CD8-positive, alpha-beta memory T cell (primary cell): ENCODE measurements at regions not wholly inside any gene's neighbourhood (a gene's known extent, or its start where the extent isn't known, plus 50 kb on each side); places are given as distances from the start of the nearest gene placed in this dataset.

Source experiments
- CTCF ChIA-PET: fragments of 350-600 bp; sonication (Branson Sonifier 250); formaldehyde crosslinking; loops from one replicate; lab custom pipeline; 2021; ENCODE audit warnings: antibody characterized with exemption; lab: Charles Lee
- POLR2A ChIA-PET: fragments of 350-600 bp; sonication (Branson Sonifier 250); formaldehyde crosslinking; loops from one replicate; lab custom pipeline; 2021; ENCODE audit warnings: antibody characterized with exemption; lab: Charles Lee
- DNase-seq, 5 donors: peaks; one replicate each; pipeline versions ENCODE4 v3.0.0 to v3.0.0-alpha.2; 2020 to 2022; ENCODE audit warnings: mixed read lengths in 1 of 5
- H3K27ac ChIP-seq: one replicate; pipeline ENCODE4 v1.7.0; 2013; ENCODE audit warnings: low read depth, mild to moderate bottlenecking, low read length, moderate library complexity
- H3K27me3 ChIP-seq: 2 replicates; pipeline ENCODE4 v1.7.0; 2013; ENCODE audit warnings: low read length, mild to moderate bottlenecking; ENCODE audit not compliant: insufficient read depth, poor library complexity, severe bottlenecking
- H3K36me3 ChIP-seq: 2 replicates; pipeline ENCODE4 v1.7.0; 2013; ENCODE audit warnings: mild to moderate bottlenecking, low read length, moderate library complexity; ENCODE audit not compliant: insufficient read depth
- H3K4me1 ChIP-seq: 2 replicates; pipeline ENCODE4 v1.7.0; 2013; ENCODE audit warnings: mild to moderate bottlenecking, low read length, moderate library complexity; ENCODE audit not compliant: insufficient read depth
- H3K4me3 ChIP-seq: 2 replicates; pipeline ENCODE4 v1.7.0; 2013; ENCODE audit warnings: mild to moderate bottlenecking, low read length
- H3K9me3 ChIP-seq: 2 replicates; pipeline ENCODE4 v1.7.0; 2013; ENCODE audit warnings: mild to moderate bottlenecking, low read length
- H3K27ac Mint-ChIP-seq, 8 donors: one replicate each; pipeline ENCODE4 v1.8.0; 2020 to 2021; ENCODE audit warnings: mixed read lengths in 8 of 8, mild to moderate bottlenecking in 6 of 8, inconsistent platforms in 3 of 8, moderate library complexity in 3 of 8
- H3K27me3 Mint-ChIP-seq, 2 donors: one replicate each; pipeline ENCODE4 v1.8.0; 2020 to 2021; ENCODE audit warnings: mixed read lengths in 2 of 2, mild to moderate bottlenecking in 1 of 2, moderate library complexity in 1 of 2
- H3K36me3 Mint-ChIP-seq, 3 donors: one replicate each; pipeline ENCODE4 v1.8.0; 2020 to 2021; ENCODE audit warnings: mixed read lengths in 3 of 3, inconsistent platforms in 1 of 3, mild to moderate bottlenecking in 1 of 3
- H3K4me1 Mint-ChIP-seq, 3 donors: one replicate each; pipeline ENCODE4 v1.8.0; 2020 to 2021; ENCODE audit warnings: mixed read lengths in 3 of 3, inconsistent platforms in 1 of 3, mild to moderate bottlenecking in 1 of 3
- H3K4me3 Mint-ChIP-seq, 7 donors: one replicate each; pipeline ENCODE4 v1.8.0; 2020 to 2021; ENCODE audit warnings: mixed read lengths in 7 of 7, mild to moderate bottlenecking in 6 of 7, moderate library complexity in 4 of 7, inconsistent platforms in 2 of 7
- H3K9me3 Mint-ChIP-seq, 5 donors: one replicate each; pipeline ENCODE4 v1.8.0; 2020 to 2022; ENCODE audit warnings: mixed read lengths in 5 of 5, mild to moderate bottlenecking in 3 of 5, moderate library complexity in 2 of 5, inconsistent platforms in 1 of 5

DNA sequence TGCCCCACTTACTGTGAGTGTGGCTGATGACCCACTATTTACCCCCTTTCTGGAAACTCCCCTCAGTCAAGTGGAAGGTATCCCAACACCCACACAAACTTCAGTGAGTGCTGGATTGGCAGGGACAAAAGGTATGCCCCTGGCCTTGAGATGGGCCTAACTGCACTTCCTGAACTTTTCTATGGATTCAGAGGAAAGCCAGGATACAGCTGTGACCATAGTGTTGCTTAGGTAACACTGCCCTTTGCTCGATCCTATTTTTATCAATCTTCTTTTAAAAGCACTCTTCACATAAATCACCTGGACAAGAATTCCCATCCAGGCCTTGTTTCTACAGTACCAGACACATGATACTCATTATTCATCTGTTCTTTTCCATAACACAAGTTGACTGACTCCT is 671.5 kb upstream of the SLC8A1 start:
- Histone ChIP-seq H3K4me1 (no peaks in the 10 kb centered on the region), H3K27me3 (no peaks in the 10 kb centered on the region), H3K9me3 (no peaks in the 10 kb centered on the region), H3K4me3 (no peak overlapping the region), H3K36me3 (no peaks in the 10 kb centered on the region), H3K27ac (no peak overlapping the region)
- DNase-seq, result no peak
- H3K27ac Mint-ChIP-seq, result no peak overlapping the region
- H3K9me3 Mint-ChIP-seq, result peaks cover 0 to 19% (median 4%) of the 10 kb centered on the region in 5 donors
- peaks cover 0 to 6% of the 10 kb centered on the region in 2 donors for H3K27me3 Mint-ChIP-seq
- ChIA-PET POLR2A (no interaction called here), CTCF (no interaction called here)
- no peak overlapping the region for H3K4me3 Mint-ChIP-seq
- H3K36me3 Mint-ChIP-seq, result no peaks in the 10 kb centered on the region
- no peaks in the 10 kb centered on the region for H3K4me1 Mint-ChIP-seq

DNA sequence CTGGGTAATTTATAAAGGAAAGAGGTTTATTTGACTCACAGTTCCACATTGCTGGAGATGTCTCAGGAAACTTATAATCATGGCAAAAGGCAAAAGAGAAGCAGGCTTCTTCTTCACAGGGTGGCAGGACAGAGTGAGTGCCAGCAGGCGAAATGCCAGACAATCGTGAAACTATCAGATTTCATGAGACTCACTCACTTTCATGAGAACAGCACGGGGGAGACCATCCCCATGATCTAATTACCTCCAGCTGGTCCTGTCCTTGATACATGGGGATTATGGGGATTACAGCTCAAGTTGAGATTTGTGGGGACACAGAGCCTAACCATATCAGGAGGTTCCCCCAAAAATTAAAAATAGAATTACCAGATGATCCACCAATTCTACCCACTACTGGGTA is 675.5 kb upstream of the SLC8A1 start:
- H3K27ac ChIP-seq, result no peak overlapping the region
- H3K4me1 ChIP-seq, result no peaks in the 10 kb centered on the region
- H3K27me3 Mint-ChIP-seq, result peaks cover 0 to 3% of the 10 kb centered on the region in 2 donors
- H3K4me3 ChIP-seq, result no peak overlapping the region
- peaks cover 0 to 31% (median 4%) of the 10 kb centered on the region in 5 donors for H3K9me3 Mint-ChIP-seq
- CTCF ChIA-PET, result no interaction called here
- H3K36me3 ChIP-seq, result no peaks in the 10 kb centered on the region
- no peak overlapping the region for H3K27ac Mint-ChIP-seq
- no peak for DNase-seq
- no peaks in the 10 kb centered on the region for H3K27me3 ChIP-seq
- no peaks in the 10 kb centered on the region for H3K36me3 Mint-ChIP-seq
- no peaks in the 10 kb centered on the region for H3K9me3 ChIP-seq
- H3K4me1 Mint-ChIP-seq, result no peaks in the 10 kb centered on the region
- no peak overlapping the region for H3K4me3 Mint-ChIP-seq
- POLR2A ChIA-PET, result no interaction called here

DNA sequence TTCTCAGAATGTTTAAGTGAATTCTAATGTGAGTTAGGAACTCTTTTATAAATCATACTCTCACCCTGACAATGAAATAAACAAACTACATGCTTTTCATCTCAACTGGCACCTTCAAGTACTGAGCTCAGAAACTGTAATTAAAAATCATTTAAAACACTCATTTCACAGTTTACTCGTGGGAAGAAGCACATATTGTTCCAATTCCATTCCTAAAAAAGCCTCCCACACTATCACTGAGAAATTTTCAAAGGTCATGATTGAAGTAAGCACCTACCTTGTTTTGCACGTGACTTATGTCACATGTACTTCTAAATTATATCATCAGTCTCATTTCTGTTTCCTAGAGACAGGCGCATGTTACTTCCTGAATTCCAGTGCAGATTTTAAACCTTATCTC is 678.1 kb upstream of the SLC8A1 start:
- Mint-ChIP-seq H3K4me1 (no peaks in the 10 kb centered on the region), H3K27ac (no peak overlapping the region), H3K27me3 (no peaks in the 10 kb centered on the region), H3K9me3 (peaks cover 0 to 21% (median 0%) of the 10 kb centered on the region in 5 donors), H3K36me3 (no peaks in the 10 kb centered on the region), H3K4me3 (no peak overlapping the region)
- POLR2A ChIA-PET, result no interaction called here
- no peaks in the 10 kb centered on the region for H3K36me3 ChIP-seq
- H3K9me3 ChIP-seq, result no peaks in the 10 kb centered on the region
- no peaks in the 10 kb centered on the region for H3K27me3 ChIP-seq
- CTCF ChIA-PET, result no interaction called here
- H3K4me1 ChIP-seq, result no peaks in the 10 kb centered on the region
- H3K4me3 ChIP-seq, result no peak overlapping the region
- DNase-seq, result no peak
- no peak overlapping the region for H3K27ac ChIP-seq

DNA sequence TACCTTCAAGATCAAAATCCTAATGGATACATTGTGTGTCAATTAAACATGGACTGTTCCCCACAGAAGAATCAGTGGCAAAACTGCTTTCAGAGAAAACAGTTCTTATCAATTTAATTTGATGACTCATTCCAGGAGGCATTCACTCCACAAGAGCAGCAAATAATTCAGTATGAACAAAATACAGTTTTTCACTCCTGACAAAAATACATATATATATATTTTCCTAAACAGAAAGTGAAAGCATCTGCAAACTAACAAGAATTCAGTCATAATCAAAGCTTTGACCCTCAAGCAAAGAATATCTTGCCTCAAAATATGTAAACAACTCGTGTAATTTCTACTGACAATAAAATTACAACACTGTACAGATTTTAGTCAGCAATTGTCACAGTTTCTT is 685.1 kb upstream of the SLC8A1 start:
- DNase-seq, result no peak
- Mint-ChIP-seq H3K4me3 (no peak overlapping the region), H3K36me3 (no peaks in the 10 kb centered on the region), H3K9me3 (peaks cover 0 to 4% (median 0%) of the 10 kb centered on the region in 5 donors), H3K27me3 (no peaks in the 10 kb centered on the region), H3K27ac (no peak overlapping the region), H3K4me1 (no peaks in the 10 kb centered on the region)
- CTCF ChIA-PET, result no interaction called here
- no peak overlapping the region for H3K4me3 ChIP-seq
- POLR2A ChIA-PET, result no interaction called here
- no peaks in the 10 kb centered on the region for H3K36me3 ChIP-seq
- no peaks in the 10 kb centered on the region for H3K9me3 ChIP-seq
- no peaks in the 10 kb centered on the region for H3K27me3 ChIP-seq
- no peaks in the 10 kb centered on the region for H3K4me1 ChIP-seq
- H3K27ac ChIP-seq, result no peak overlapping the region

DNA sequence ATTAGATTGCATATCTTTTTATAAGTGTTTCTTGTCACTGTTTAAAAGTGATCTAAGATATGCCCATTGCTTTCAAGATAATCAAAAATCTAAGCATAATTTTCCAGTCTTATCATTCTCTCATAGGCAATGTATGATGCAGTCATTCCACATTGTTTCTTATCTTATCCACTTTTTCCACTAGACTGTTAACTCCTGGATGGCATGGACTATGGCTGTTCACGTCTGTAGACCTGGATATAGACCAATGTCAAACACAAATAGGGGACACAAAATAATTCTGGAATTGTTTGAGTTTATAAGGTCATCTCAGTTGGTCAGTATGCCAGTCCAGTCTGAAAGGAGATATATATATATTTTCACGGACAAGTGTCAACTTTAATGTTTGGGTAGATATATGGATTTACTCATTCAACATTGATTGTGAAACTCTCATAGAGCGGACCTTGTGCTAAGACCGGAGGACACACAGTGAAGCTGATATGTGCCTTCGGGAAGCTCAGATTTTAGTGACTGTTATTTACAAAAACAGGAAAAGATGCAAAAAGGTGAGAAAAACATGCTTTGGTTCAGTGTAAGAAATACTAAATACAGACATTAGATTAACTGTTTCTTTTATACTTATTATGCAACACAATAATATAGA is 689.4 kb upstream of the SLC8A1 start:
- ChIA-PET CTCF (no interaction called here), POLR2A (no interaction called here)
- no peak for DNase-seq
- Mint-ChIP-seq H3K27me3 (no peaks in the 10 kb centered on the region), H3K4me3 (no peak overlapping the region), H3K36me3 (no peaks in the 10 kb centered on the region), H3K9me3 (peaks cover 0 to 9% (median 0%) of the 10 kb centered on the region in 5 donors), H3K27ac (no peak overlapping the region), H3K4me1 (no peaks in the 10 kb centered on the region)
- Histone ChIP-seq H3K4me1 (no peaks in the 10 kb centered on the region), H3K27me3 (no peaks in the 10 kb centered on the region), H3K4me3 (no peak overlapping the region), H3K36me3 (no peaks in the 10 kb centered on the region), H3K27ac (no peak overlapping the region), H3K9me3 (no peaks in the 10 kb centered on the region)

DNA sequence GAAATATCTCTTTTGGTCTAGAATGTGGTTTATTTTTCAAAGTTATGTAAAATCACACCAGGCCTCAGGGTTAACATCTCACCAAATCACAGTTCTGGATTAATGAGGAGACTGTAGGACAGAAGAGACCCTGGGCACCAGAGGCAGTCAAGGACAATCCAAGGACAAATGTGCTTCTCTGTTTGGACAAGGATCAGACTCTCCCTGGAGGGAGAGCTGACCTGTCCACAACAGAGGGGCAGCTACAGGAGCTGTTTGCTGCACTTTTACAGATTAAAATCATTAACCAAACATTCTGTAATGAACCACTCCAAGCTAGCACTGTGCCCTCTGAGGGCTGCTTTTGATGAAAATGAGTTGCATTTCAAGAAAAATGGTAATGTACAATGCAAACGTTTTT is 690.6 kb upstream of the SLC8A1 start:
- POLR2A ChIA-PET, result no interaction called here
- H3K36me3 Mint-ChIP-seq, result no peaks in the 10 kb centered on the region
- no peak overlapping the region for H3K4me3 Mint-ChIP-seq
- no peaks in the 10 kb centered on the region for H3K27me3 Mint-ChIP-seq
- H3K9me3 Mint-ChIP-seq, result peaks cover 0 to 9% (median 0%) of the 10 kb centered on the region in 5 donors
- CTCF ChIA-PET, result no interaction called here
- no peaks in the 10 kb centered on the region for H3K9me3 ChIP-seq
- H3K27ac Mint-ChIP-seq, result no peak overlapping the region
- H3K4me1 Mint-ChIP-seq, result no peaks in the 10 kb centered on the region
- H3K27ac ChIP-seq, result no peak overlapping the region
- H3K36me3 ChIP-seq, result no peaks in the 10 kb centered on the region
- DNase-seq, result no peak
- H3K4me1 ChIP-seq, result no peaks in the 10 kb centered on the region
- H3K4me3 ChIP-seq, result no peak overlapping the region
- H3K27me3 ChIP-seq, result no peaks in the 10 kb centered on the region

DNA sequence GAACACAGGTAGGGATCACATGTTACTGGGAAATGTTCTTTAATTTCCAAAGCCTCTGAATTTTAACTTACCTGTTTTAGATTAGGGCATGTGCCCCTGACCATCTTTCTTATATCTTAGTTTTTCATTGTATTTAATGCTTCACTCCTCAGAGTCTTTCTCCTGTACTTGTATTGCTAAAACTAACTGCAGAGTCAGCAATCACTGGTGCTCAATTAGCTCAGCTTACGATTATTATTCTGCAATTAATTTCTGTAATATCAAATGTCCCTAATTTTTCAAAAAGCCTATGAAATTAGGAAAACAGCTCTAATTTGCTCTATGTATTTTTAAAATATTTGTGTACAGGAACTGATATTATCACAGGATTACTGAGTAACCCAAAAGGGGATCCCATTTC is 693.2 kb upstream of the SLC8A1 start:
- H3K27me3 Mint-ChIP-seq, result no peaks in the 10 kb centered on the region
- H3K36me3 Mint-ChIP-seq, result no peaks in the 10 kb centered on the region
- H3K4me3 Mint-ChIP-seq, result no peak overlapping the region
- H3K9me3 Mint-ChIP-seq, result peaks cover 0 to 9% (median 0%) of the 10 kb centered on the region in 5 donors
- H3K27ac Mint-ChIP-seq, result no peak overlapping the region
- POLR2A ChIA-PET, result no interaction called here
- CTCF ChIA-PET, result no interaction called here
- Histone ChIP-seq H3K27me3 (no peaks in the 10 kb centered on the region), H3K27ac (no peak overlapping the region), H3K36me3 (no peaks in the 10 kb centered on the region), H3K4me1 (no peaks in the 10 kb centered on the region), H3K9me3 (no peaks in the 10 kb centered on the region), H3K4me3 (no peak overlapping the region)
- H3K4me1 Mint-ChIP-seq, result no peaks in the 10 kb centered on the region
- DNase-seq, result no peak

DNA sequence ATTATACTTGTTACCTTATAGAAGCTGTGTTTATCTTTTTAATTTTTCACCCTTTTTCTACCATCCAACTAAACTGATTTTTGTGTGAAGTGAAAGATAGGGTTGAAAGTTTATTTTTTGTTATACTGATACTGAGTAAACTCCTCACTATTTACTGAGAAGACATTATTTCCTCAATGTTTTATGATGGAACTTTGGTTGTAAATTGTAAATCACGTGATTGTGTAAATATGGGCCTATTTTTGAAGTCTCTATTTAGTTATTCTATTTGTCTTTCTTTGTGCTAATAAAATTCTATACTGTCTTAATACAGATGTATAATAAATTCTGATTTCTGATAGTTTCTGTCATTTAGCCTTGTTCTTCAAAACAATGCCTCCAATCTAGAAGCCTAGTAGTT is 697.2 kb upstream of the SLC8A1 start:
- H3K36me3 ChIP-seq, result no peaks in the 10 kb centered on the region
- no peaks in the 10 kb centered on the region for H3K27me3 ChIP-seq
- H3K4me1 ChIP-seq, result no peaks in the 10 kb centered on the region
- CTCF ChIA-PET, result no interaction called here
- peaks cover 0 to 11% (median 0%) of the 10 kb centered on the region in 5 donors for H3K9me3 Mint-ChIP-seq
- no peak overlapping the region for H3K4me3 ChIP-seq
- H3K4me3 Mint-ChIP-seq, result no peak overlapping the region
- no peaks in the 10 kb centered on the region for H3K4me1 Mint-ChIP-seq
- POLR2A ChIA-PET, result no interaction called here
- H3K27ac ChIP-seq, result no peak overlapping the region
- H3K27ac Mint-ChIP-seq, result no peak overlapping the region
- no peaks in the 10 kb centered on the region for H3K9me3 ChIP-seq
- no peak for DNase-seq
- H3K36me3 Mint-ChIP-seq, result no peaks in the 10 kb centered on the region
- no peaks in the 10 kb centered on the region for H3K27me3 Mint-ChIP-seq
